Body of pancreas (tissue), 4 donors: ENCODE measurements at regions not wholly inside any gene's neighbourhood (a gene's known extent, or its start where the extent isn't known, plus 50 kb on each side); places are given as distances from the start of the nearest gene placed in this dataset.

Experiments
- ATAC-seq: fragments of 150-250 bp; one replicate; pipeline ENCODE4 v1.9.1; 2016
- DNase-seq, 4 donors: peaks; one replicate each; pipeline ENCODE4 v3.0.0-alpha.2; 2019
- H3K27ac ChIP-seq, 4 donors: fragments of 200-600 bp; sonication (generic); 1 replicate in 3 of 4; 2 replicates in 1 of 4; pipeline versions ENCODE4 v1.5.1 to v1.6.1; 2016 to 2019; ENCODE audit warnings: mild to moderate bottlenecking in 1 of 4, mixed read lengths in 1 of 4, moderate library complexity in 1 of 4
- H3K27me3 ChIP-seq, 2 donors: fragments of 200-600 bp; sonication (generic); one replicate each; pipeline ENCODE4 v1.6.0; 2016; ENCODE audit warnings: mild to moderate bottlenecking in 1 of 2
- H3K36me3 ChIP-seq, 2 donors: fragments of 200-600 bp; sonication (generic); replicated peaks in 1 of 2; 2 replicates each; pipeline ENCODE4 v1.5.1; 2016; ENCODE audit warnings: low read depth in 2 of 2; ENCODE audit not compliant: insufficient read depth in 1 of 2
- H3K4me1 ChIP-seq: fragments of 200-600 bp; sonication (generic); one replicate; pipeline ENCODE4 v1.6.0; 2016
- H3K4me3 ChIP-seq, 2 donors: fragments of 200-600 bp; sonication (generic); 1 replicate in 1 of 2; 2 replicates in 1 of 2; pipeline ENCODE4 v1.5.1; 2016 to 2019
- H3K9me3 ChIP-seq, 3 donors: fragments of 200-600 bp; sonication (generic); 1 replicate in 2 of 3; 2 replicates in 1 of 3; pipeline ENCODE4 v1.5.1; 2016
- POLR2A ChIP-seq, 3 donors: fragments of 450-650 bp; IDR thresholded peaks; one replicate each; pipeline ENCODE4 v1.6.1; 2016; ENCODE audit warnings: antibody characterized with exemption in 3 of 3, mild to moderate bottlenecking in 2 of 3
- WGBS, 2 donors: methylation state at CpG; one replicate each; pipeline ENCODE4 v1.1.5; 2017; 5-methylcytosine and 5-hydroxymethylcytosine counted together
- intact Hi-C: fragments of 100-400 bp; cut with DNase I; formaldehyde crosslinking; loops from one replicate; pipeline ENCODE4 v1.15.1; 2023
- TF ChIP-seq, protein P1 (sequence below), 7 experiments: fragments of 450-650 bp in 4 of 7; fragments of 200-600 bp in 3 of 7; sonication (generic) in 3 of 7; IDR thresholded peaks; one replicate each; pipeline ENCODE4 v1.5.1; 2016 to 2019; ENCODE audit warnings: antibody characterized with exemption in 7 of 7

DNA sequence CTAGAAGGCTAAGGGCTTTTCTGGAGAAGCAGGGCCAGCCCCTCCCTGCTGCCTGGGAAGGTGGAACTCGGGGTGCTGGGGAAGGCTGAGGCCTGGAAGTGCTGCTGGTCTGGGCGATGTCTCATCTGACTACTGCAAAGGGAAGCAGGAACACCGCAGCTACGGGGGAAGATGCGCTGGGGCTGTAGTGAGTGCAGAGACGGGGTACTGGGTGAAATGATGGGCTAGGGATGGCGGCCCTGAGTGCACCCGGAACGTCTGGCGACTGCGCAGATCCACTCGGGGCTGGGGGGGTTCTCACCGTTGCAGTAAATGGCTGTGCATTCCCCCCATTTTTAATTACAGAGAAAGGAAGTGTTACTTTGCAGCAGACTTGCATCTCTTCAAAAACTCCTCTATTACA, 195.4 kb upstream of the ADARB2 start:
- Histone ChIP-seq H3K4me1 (no peaks in the 10 kb centered on the region), H3K4me3 (no peak overlapping the region), H3K27me3 (no peaks in the 10 kb centered on the region), H3K9me3 (no peaks in the 10 kb centered on the region), H3K36me3 (no peaks in the 10 kb centered on the region), H3K27ac (no peak overlapping the region)
- ATAC-seq (no peak), DNase-seq (no peak)
- intact Hi-C loops, result no loop called here
- 39 to 43% methylated on average over 13 of the region's 13 CpGs for WGBS, 2 donors
- TF ChIP-seq POLR2A (IDR thresholded peaks at IDR 0.05), result no peak
- TF ChIP-seq, protein P1, sequence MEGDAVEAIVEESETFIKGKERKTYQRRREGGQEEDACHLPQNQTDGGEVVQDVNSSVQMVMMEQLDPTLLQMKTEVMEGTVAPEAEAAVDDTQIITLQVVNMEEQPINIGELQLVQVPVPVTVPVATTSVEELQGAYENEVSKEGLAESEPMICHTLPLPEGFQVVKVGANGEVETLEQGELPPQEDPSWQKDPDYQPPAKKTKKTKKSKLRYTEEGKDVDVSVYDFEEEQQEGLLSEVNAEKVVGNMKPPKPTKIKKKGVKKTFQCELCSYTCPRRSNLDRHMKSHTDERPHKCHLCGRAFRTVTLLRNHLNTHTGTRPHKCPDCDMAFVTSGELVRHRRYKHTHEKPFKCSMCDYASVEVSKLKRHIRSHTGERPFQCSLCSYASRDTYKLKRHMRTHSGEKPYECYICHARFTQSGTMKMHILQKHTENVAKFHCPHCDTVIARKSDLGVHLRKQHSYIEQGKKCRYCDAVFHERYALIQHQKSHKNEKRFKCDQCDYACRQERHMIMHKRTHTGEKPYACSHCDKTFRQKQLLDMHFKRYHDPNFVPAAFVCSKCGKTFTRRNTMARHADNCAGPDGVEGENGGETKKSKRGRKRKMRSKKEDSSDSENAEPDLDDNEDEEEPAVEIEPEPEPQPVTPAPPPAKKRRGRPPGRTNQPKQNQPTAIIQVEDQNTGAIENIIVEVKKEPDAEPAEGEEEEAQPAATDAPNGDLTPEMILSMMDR (IDR thresholded peaks at IDR 0.05), result no peak

DNA sequence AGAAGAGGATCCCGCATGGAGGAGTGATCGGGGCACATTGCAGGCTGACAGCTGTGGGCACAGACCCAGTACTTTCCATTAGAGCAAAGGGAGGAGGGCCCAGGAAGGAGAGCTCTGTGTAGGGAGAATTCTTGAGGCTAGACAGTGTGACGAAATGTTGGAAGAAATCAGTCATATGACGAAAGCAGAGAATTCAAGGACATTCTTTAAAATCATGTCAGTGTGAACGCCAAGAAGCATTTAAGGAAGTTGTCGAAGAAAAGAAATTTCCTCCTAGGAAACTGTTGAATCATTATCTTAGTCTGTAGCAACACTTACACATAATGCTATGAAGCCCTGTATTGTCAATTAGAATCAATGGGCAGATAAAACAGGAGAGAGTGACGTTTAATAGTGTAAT, 191.3 kb upstream of the ADARB2 start:
- WGBS, 2 donors, result 49 to 54% methylated on average over 7 of the region's 7 CpGs
- no peaks in the 10 kb centered on the region for H3K36me3 ChIP-seq
- intact Hi-C loops, result no loop called here
- DNase-seq (no peak), ATAC-seq (no peak)
- no peaks in the 10 kb centered on the region for H3K27me3 ChIP-seq
- no peaks in the 10 kb centered on the region for H3K4me1 ChIP-seq
- no peak for TF ChIP-seq POLR2A (IDR thresholded peaks at IDR 0.05)
- TF ChIP-seq, protein P1 (IDR thresholded peaks at IDR 0.05), result no peak
- H3K4me3 ChIP-seq, result no peak overlapping the region
- no peaks in the 10 kb centered on the region for H3K9me3 ChIP-seq
- H3K27ac ChIP-seq, result no peak overlapping the region

DNA sequence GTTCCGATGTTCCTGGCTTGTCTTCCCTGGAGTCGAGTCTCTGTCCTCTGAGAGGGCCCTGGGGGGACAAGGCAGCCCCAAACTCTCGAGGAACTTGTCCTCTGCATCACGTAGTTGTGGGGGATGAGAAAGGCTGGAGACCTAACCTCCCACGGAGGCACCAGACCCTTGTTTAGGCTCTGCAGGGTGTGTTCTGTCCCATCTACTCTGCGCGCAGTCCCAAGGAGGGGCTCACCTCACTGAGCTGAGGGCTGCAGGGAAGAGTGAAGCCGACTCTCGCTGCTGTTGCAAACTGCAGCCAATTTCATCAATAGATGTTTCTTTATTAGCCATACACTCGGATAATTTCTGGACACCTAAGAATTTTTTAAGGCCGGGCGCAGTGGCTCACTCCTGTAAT, 186.7 kb upstream of the ADARB2 start:
- Histone ChIP-seq H3K36me3 (no peaks in the 10 kb centered on the region), H3K27ac (no peak overlapping the region), H3K4me1 (no peaks in the 10 kb centered on the region), H3K27me3 (no peaks in the 10 kb centered on the region), H3K9me3 (no peaks in the 10 kb centered on the region), H3K4me3 (no peak overlapping the region)
- no peak for TF ChIP-seq POLR2A (IDR thresholded peaks at IDR 0.05)
- TF ChIP-seq, protein P1 (IDR thresholded peaks at IDR 0.05), result no peak
- WGBS, 2 donors, result 78 to 81% methylated on average over 6 to 12 of the region's 12 CpGs
- DNase-seq (no peak), ATAC-seq (no peak)
- intact Hi-C loops, result no loop called here

DNA sequence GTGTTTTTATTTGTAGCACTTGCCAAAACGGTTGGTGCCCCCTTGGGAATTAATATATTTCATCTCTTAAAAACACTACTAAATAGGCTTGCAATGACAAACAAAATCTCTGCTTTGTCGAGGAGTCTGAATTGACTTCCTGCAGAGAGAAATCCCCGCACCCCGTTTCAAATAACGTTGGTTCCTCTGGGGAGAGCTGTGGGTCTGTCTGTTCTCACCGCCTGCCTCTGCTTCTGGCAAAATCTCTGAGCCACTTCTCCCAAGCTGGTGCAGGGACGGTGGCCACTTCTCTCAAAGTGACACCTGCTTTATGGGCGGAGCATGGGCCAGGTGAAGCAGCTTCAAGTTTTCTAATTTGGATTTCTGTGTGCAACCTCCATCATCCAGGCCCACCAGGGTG, 186.3 kb upstream of the ADARB2 start:
- WGBS, 2 donors, result 12 to 49% methylated on average over 5 to 8 of the region's 8 CpGs
- Histone ChIP-seq H3K9me3 (no peaks in the 10 kb centered on the region), H3K27ac (no peak overlapping the region), H3K4me3 (no peak overlapping the region), H3K36me3 (no peaks in the 10 kb centered on the region), H3K27me3 (no peaks in the 10 kb centered on the region), H3K4me1 (no peaks in the 10 kb centered on the region)
- no peak for ATAC-seq
- DNase-seq, result no peak
- TF ChIP-seq, protein P1 (IDR thresholded peaks at IDR 0.05), result no peak
- TF ChIP-seq POLR2A (IDR thresholded peaks at IDR 0.05), result no peak
- intact Hi-C loops, result no loop called here

DNA sequence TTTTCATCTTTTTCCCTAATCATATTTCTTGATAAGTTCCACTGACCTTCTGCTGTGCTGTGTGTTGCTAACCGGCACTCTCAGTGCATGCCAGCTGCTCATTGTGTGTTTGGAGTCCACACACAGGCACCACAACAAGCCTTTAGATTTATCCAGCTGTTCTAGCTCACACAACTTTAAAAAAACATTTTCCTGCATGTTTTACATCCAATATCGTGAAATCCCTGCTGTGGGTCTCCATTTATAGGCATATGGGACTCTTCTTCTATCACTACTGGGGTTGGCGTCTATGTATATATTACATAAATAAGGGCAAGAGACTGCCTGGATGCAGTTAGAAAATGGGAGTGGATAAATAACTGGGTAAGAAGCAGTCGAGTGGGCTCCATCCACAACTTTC, 183.6 kb upstream of the ADARB2 start:
- no peaks in the 10 kb centered on the region for H3K9me3 ChIP-seq

More for the DNA sequence above, 183.6 kb upstream of the ADARB2 start:
- intact Hi-C loops, result no loop called here
- ATAC-seq, result no peak
- H3K4me3 ChIP-seq, result no peak overlapping the region
- 57 to 73% methylated on average over 4 of the region's 4 CpGs for WGBS, 2 donors
- no peak for TF ChIP-seq POLR2A (IDR thresholded peaks at IDR 0.05)
- TF ChIP-seq, protein P1 (IDR thresholded peaks at IDR 0.05), result no peak
- H3K27ac ChIP-seq, result no peak overlapping the region
- H3K4me1 ChIP-seq, result no peaks in the 10 kb centered on the region
- no peaks in the 10 kb centered on the region for H3K36me3 ChIP-seq
- no peaks in the 10 kb centered on the region for H3K27me3 ChIP-seq
- no peak for DNase-seq
